ENCODE measurements at regions not wholly inside any gene's neighbourhood (a gene's known extent, or its start where the extent isn't known, plus 50 kb on each side); places are given as distances from the start of the nearest gene placed in this dataset.
"Not testable (repeated sequence)": the region's sequence is repeated elsewhere in the genome, so short reads cannot be mapped to it uniquely, and the experiment has no call there.

- in situ Hi-C loops (cut with HindIII; ENCODE audit: low sequenced_read_pairs), result no loop called here
- DNase-seq (ENCODE audit: low spot score), result no peak
Measured at GRCh38 chr5:99814321-99815063, 720.7 kb upstream of the FAM174A start.

GRCh38 chr5:99808657-99809230 is 726.4 kb upstream of the FAM174A start:
- DNase-seq (ENCODE audit: low spot score), result no peak
- in situ Hi-C loops (cut with HindIII; ENCODE audit: low sequenced_read_pairs), result no loop called here

- no peak for DNase-seq (ENCODE audit: low spot score)
- in situ Hi-C loops (cut with HindIII; ENCODE audit: low sequenced_read_pairs), result no loop called here
Measured at GRCh38 chr5:99807346-99807745, 727.8 kb upstream of the FAM174A start.

GRCh38 chr5:99795031-99795430 is 740.1 kb upstream of the FAM174A start:
- DNase-seq (ENCODE audit: low spot score), result peak; percentile 5
- in situ Hi-C loops (cut with HindIII; ENCODE audit: low sequenced_read_pairs), result no loop called here

GRCh38 chr5:99788482-99788881 is 746.7 kb upstream of the FAM174A start:
- no peak for DNase-seq (ENCODE audit: low spot score)
- in situ Hi-C loops (cut with HindIII; ENCODE audit: low sequenced_read_pairs), result no loop called here

- in situ Hi-C loops (cut with HindIII; ENCODE audit: low sequenced_read_pairs), result no loop called here
- no peak for DNase-seq (ENCODE audit: low spot score)
Measured at GRCh38 chr5:99775189-99775588, 760.0 kb upstream of the FAM174A start.

- DNase-seq (ENCODE audit: low spot score), result no peak
- in situ Hi-C loops (cut with HindIII; ENCODE audit: low sequenced_read_pairs), result no loop called here
Measured at GRCh38 chr5:99773290-99773689, 761.9 kb upstream of the FAM174A start.

GRCh38 chr5:99771296-99771695 is 763.9 kb upstream of the FAM174A start:
- in situ Hi-C loops (cut with HindIII; ENCODE audit: low sequenced_read_pairs), result no loop called here
- no peak for DNase-seq (ENCODE audit: low spot score)

GRCh38 chr5:99765011-99765410 is 770.2 kb upstream of the FAM174A start:
- in situ Hi-C loops (cut with HindIII; ENCODE audit: low sequenced_read_pairs), result no loop called here
- DNase-seq (ENCODE audit: low spot score), result no peak

- in situ Hi-C loops (cut with HindIII; ENCODE audit: low sequenced_read_pairs), result no loop called here
- no peak for DNase-seq (ENCODE audit: low spot score)
Measured at GRCh38 chr5:99763021-99763774, 772.0 kb upstream of the FAM174A start.

GRCh38 chr5:99747342-99747741 is 787.8 kb upstream of the FAM174A start:
- DNase-seq (ENCODE audit: low spot score), result no peak
- in situ Hi-C loops (cut with HindIII; ENCODE audit: low sequenced_read_pairs), result no loop called here

GRCh38 chr5:99733146-99733545 is 802.0 kb upstream of the FAM174A start:
- in situ Hi-C loops (cut with HindIII; ENCODE audit: low sequenced_read_pairs); DNase-seq (ENCODE audit: low spot score): not testable (repeated sequence)

- in situ Hi-C loops (cut with HindIII; ENCODE audit: low sequenced_read_pairs); DNase-seq (ENCODE audit: low spot score): not testable (repeated sequence)
Measured at GRCh38 chr5:99730653-99731052, 801.8 kb upstream of the CHD1 start.

- in situ Hi-C loops (cut with HindIII; ENCODE audit: low sequenced_read_pairs), result no loop called here
- no peak for DNase-seq (ENCODE audit: low spot score)
Measured at GRCh38 chr5:99724732-99725290, 796.0 kb upstream of the CHD1 start.

- in situ Hi-C loops (cut with HindIII; ENCODE audit: low sequenced_read_pairs), result no loop called here
- no peak for DNase-seq (ENCODE audit: low spot score)
Measured at GRCh38 chr5:99721506-99721905, 792.7 kb upstream of the CHD1 start.

GRCh38 chr5:99715921-99716320 is 787.1 kb upstream of the CHD1 start:
- in situ Hi-C loops (cut with HindIII; ENCODE audit: low sequenced_read_pairs), result no loop called here
- DNase-seq (ENCODE audit: low spot score), result no peak

- no peak for DNase-seq (ENCODE audit: low spot score)
- in situ Hi-C loops (cut with HindIII; ENCODE audit: low sequenced_read_pairs), result no loop called here
Measured at GRCh38 chr5:99706160-99706559, 777.4 kb upstream of the CHD1 start.

GRCh38 chr5:99702565-99702964 is 773.8 kb upstream of the CHD1 start:
- in situ Hi-C loops (cut with HindIII; ENCODE audit: low sequenced_read_pairs), result no loop called here
- DNase-seq (ENCODE audit: low spot score), result no peak

GRCh38 chr5:99694884-99695283 is 766.1 kb upstream of the CHD1 start:
- in situ Hi-C loops (cut with HindIII; ENCODE audit: low sequenced_read_pairs), result no loop called here
- DNase-seq (ENCODE audit: low spot score), result no peak

GRCh38 chr5:99686538-99686937 is 757.7 kb upstream of the CHD1 start:
- in situ Hi-C loops (cut with HindIII; ENCODE audit: low sequenced_read_pairs), result no loop called here
- DNase-seq (ENCODE audit: low spot score), result no peak

All from G401 (cell line).